ENCODE measurements at regions not wholly inside any gene's neighbourhood (a gene's known extent, or its start where the extent isn't known, plus 50 kb on each side); places are given as distances from the start of the nearest gene placed in this dataset.

DNA sequence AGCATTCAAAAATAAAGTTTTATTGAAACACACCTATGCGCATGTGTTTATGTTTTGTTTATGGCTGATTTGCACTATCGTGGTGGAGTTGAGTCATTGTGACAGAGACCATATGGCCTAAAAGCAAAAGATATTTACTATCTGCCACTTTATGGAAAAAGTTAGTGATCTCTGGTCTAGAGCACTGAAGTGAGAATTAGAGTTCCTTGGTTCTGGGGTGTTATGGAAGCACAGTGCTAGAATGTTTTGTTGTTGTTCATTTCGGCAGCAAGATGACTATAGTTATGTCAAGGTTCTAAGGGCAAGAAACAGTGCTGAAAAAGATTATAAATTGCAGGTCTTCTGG is 416.5 kb downstream of the SLC4A3 start:
- TF ChIP-seq ZBTB21 (tag by site-specific recombination; IDR thresholded peaks at IDR 0.05) (no peak), ZNF843 (tag by site-specific recombination; IDR thresholded peaks at IDR 0.05) (no peak), TCF7L2 (IDR thresholded peaks at IDR 0.05; ENCODE audit: borderline replicate concordance, low read depth, low read length) (no peak), ZNF558 (tag by site-specific recombination; IDR thresholded peaks at IDR 0.05) (no peak), ZNF501 (tag by site-specific recombination; IDR thresholded peaks at IDR 0.05) (no peak), ZSCAN16 (tag by site-specific recombination; IDR thresholded peaks at IDR 0.05) (no peak), ZNF274 (IDR thresholded peaks at IDR 0.05; ENCODE audit: low read length) (no peak), ZNF274 (tag by site-specific recombination; IDR thresholded peaks at IDR 0.05; ENCODE audit: borderline replicate concordance) (no peak), ZNF24 (tag by site-specific recombination; IDR thresholded peaks at IDR 0.05) (no peak), ZFP69B (tag by site-specific recombination; IDR thresholded peaks at IDR 0.05) (no peak), HOXA7 (CRISPR knock-in tag; IDR thresholded peaks at IDR 0.05; ENCODE audit: borderline replicate concordance) (no peak)
- TF ChIP-seq, protein P1, sequence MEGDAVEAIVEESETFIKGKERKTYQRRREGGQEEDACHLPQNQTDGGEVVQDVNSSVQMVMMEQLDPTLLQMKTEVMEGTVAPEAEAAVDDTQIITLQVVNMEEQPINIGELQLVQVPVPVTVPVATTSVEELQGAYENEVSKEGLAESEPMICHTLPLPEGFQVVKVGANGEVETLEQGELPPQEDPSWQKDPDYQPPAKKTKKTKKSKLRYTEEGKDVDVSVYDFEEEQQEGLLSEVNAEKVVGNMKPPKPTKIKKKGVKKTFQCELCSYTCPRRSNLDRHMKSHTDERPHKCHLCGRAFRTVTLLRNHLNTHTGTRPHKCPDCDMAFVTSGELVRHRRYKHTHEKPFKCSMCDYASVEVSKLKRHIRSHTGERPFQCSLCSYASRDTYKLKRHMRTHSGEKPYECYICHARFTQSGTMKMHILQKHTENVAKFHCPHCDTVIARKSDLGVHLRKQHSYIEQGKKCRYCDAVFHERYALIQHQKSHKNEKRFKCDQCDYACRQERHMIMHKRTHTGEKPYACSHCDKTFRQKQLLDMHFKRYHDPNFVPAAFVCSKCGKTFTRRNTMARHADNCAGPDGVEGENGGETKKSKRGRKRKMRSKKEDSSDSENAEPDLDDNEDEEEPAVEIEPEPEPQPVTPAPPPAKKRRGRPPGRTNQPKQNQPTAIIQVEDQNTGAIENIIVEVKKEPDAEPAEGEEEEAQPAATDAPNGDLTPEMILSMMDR (tag by site-specific recombination; IDR thresholded peaks at IDR 0.05): no peak
- TF ChIP-seq, protein P2, sequence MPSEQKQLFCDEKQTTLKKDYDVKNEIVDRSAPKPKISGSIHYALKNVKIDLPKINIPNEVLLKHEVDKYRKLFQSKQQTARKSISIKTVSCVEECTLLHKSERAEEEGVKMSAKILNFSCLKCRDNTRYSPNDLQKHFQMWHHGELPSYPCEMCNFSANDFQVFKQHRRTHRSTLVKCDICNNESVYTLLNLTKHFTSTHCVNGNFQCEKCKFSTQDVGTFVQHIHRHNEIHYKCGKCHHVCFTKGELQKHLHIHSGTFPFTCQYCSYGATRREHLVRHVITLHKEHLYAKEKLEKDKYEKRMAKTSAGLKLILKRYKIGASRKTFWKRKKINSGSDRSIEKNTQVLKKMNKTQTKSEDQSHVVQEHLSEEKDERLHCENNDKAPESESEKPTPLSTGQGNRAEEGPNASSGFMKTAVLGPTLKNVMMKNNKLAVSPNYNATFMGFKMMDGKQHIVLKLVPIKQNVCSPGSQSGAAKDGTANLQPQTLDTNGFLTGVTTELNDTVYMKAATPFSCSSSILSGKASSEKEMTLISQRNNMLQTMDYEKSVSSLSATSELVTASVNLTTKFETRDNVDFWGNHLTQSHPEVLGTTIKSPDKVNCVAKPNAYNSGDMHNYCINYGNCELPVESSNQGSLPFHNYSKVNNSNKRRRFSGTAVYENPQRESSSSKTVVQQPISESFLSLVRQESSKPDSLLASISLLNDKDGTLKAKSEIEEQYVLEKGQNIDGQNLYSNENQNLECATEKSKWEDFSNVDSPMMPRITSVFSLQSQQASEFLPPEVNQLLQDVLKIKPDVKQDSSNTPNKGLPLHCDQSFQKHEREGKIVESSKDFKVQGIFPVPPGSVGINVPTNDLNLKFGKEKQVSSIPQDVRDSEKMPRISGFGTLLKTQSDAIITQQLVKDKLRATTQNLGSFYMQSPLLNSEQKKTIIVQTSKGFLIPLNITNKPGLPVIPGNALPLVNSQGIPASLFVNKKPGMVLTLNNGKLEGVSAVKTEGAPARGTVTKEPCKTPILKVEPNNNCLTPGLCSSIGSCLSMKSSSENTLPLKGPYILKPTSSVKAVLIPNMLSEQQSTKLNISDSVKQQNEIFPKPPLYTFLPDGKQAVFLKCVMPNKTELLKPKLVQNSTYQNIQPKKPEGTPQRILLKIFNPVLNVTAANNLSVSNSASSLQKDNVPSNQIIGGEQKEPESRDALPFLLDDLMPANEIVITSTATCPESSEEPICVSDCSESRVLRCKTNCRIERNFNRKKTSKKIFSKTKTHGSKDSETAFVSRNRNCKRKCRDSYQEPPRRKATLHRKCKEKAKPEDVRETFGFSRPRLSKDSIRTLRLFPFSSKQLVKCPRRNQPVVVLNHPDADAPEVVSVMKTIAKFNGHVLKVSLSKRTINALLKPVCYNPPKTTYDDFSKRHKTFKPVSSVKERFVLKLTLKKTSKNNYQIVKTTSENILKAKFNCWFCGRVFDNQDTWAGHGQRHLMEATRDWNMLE (tag by site-specific recombination; conservative IDR thresholded peaks at IDR 0.05; ENCODE audit: low read depth): no peak
- TF ChIP-seq, protein P3, sequence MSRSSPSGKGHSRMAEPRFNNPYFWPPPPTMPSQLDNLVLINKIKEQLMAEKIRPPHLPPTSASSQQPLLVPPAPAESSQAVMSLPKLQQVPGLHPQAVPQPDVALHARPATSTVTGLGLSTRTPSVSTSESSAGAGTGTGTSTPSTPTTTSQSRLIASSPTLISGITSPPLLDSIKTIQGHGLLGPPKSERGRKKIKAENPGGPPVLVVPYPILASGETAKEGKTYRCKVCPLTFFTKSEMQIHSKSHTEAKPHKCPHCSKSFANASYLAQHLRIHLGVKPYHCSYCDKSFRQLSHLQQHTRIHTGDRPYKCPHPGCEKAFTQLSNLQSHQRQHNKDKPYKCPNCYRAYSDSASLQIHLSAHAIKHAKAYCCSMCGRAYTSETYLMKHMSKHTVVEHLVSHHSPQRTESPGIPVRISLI (tag by site-specific recombination; IDR thresholded peaks at IDR 0.05): no peak
- TF ChIP-seq, protein P4, sequence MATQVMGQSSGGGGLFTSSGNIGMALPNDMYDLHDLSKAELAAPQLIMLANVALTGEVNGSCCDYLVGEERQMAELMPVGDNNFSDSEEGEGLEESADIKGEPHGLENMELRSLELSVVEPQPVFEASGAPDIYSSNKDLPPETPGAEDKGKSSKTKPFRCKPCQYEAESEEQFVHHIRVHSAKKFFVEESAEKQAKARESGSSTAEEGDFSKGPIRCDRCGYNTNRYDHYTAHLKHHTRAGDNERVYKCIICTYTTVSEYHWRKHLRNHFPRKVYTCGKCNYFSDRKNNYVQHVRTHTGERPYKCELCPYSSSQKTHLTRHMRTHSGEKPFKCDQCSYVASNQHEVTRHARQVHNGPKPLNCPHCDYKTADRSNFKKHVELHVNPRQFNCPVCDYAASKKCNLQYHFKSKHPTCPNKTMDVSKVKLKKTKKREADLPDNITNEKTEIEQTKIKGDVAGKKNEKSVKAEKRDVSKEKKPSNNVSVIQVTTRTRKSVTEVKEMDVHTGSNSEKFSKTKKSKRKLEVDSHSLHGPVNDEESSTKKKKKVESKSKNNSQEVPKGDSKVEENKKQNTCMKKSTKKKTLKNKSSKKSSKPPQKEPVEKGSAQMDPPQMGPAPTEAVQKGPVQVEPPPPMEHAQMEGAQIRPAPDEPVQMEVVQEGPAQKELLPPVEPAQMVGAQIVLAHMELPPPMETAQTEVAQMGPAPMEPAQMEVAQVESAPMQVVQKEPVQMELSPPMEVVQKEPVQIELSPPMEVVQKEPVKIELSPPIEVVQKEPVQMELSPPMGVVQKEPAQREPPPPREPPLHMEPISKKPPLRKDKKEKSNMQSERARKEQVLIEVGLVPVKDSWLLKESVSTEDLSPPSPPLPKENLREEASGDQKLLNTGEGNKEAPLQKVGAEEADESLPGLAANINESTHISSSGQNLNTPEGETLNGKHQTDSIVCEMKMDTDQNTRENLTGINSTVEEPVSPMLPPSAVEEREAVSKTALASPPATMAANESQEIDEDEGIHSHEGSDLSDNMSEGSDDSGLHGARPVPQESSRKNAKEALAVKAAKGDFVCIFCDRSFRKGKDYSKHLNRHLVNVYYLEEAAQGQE (tag by site-specific recombination; IDR thresholded peaks at IDR 0.05): no peak
